GM23248 (cell line): ENCODE measurements at regions not wholly inside any gene's neighbourhood (a gene's known extent, or its start where the extent isn't known, plus 50 kb on each side); places are given as distances from the start of the nearest gene placed in this dataset.
"Not testable (repeated sequence)": the region's sequence is repeated elsewhere in the genome, so short reads cannot be mapped to it uniquely, and the experiment has no call there.

Experiments used
- DNase-seq: peaks from one replicate; pipeline ENCODE4 v3.0.0-alpha.2; 2015
- H2AFZ ChIP-seq: fragments of 200-600 bp; sonication (generic); 2 replicates; pipeline ENCODE4 v1.6.1; 2016; ENCODE audit warnings: antibody characterized with exemption
- H3F3A ChIP-seq: fragments of 200-600 bp; sonication (generic); 2 replicates; pipeline ENCODE4 v1.6.1; 2016; ENCODE audit warnings: mild to moderate bottlenecking, antibody characterized with exemption, mixed run types; ENCODE audit not compliant: insufficient read depth
- H3K27ac ChIP-seq: fragments of 200-600 bp; sonication (generic); 2 replicates; pipeline ENCODE4 v1.5.1; 2016; ENCODE audit warnings: mild to moderate bottlenecking
- H3K27me3 ChIP-seq: fragments of 200-600 bp; sonication (generic); replicated peaks from 2 replicates; pipeline ENCODE4 v1.6.1; 2016; ENCODE audit warnings: mild to moderate bottlenecking; ENCODE audit not compliant: insufficient read depth
- H3K36me3 ChIP-seq: fragments of 200-600 bp; sonication (generic); 2 replicates; pipeline ENCODE4 v1.6.1; 2016; ENCODE audit warnings: low read depth, mild to moderate bottlenecking
- H3K4me1 ChIP-seq: fragments of 200-600 bp; sonication (generic); 2 replicates; pipeline ENCODE4 v1.6.1; 2016; ENCODE audit warnings: mild to moderate bottlenecking; ENCODE audit not compliant: insufficient read depth
- H3K4me2 ChIP-seq: fragments of 200-600 bp; sonication (generic); one replicate; pipeline ENCODE4 v1.6.1; 2016; ENCODE audit warnings: mild to moderate bottlenecking; ENCODE audit not compliant: unreplicated experiment
- H3K4me3 ChIP-seq: fragments of 200-600 bp; sonication (generic); 2 replicates; pipeline ENCODE4 v1.5.1; 2016; ENCODE audit warnings: mild to moderate bottlenecking
- H3K79me2 ChIP-seq: fragments of 200-600 bp; sonication (generic); 2 replicates; pipeline ENCODE4 v1.6.1; 2016; ENCODE audit warnings: mild to moderate bottlenecking; ENCODE audit not compliant: insufficient read depth
- H3K9ac ChIP-seq: fragments of 200-600 bp; sonication (generic); 2 replicates; pipeline ENCODE4 v1.6.1; 2016; ENCODE audit warnings: mild to moderate bottlenecking
- H3K9me2 ChIP-seq: fragments of 200-600 bp; sonication (generic); 2 replicates; pipeline ENCODE4 v1.6.1; 2016; ENCODE audit warnings: mixed run types, mild to moderate bottlenecking, moderate library complexity; ENCODE audit not compliant: insufficient read depth
- H3K9me3 ChIP-seq: fragments of 200-600 bp; sonication (generic); one replicate; pipeline ENCODE4 v1.6.1; 2017; ENCODE audit warnings: low read depth
- H4K20me1 ChIP-seq: fragments of 200-600 bp; sonication (generic); 2 replicates; pipeline ENCODE4 v1.6.0; 2016; ENCODE audit not compliant: insufficient read depth
- EZH2 ChIP-seq: fragments of 200-600 bp; sonication (generic); IDR thresholded peaks from 2 replicates; pipeline ENCODE4 v1.6.1; 2018; ENCODE audit warnings: antibody characterized with exemption, mild to moderate bottlenecking; ENCODE audit not compliant: insufficient read depth, poor library complexity, severe bottlenecking
- EZH2phosphoT487 ChIP-seq: fragments of 200-600 bp; sonication (generic); IDR thresholded peaks from 2 replicates; pipeline ENCODE4 v1.6.1; 2018; ENCODE audit warnings: antibody characterized with exemption, moderate library complexity, mild to moderate bottlenecking, low read depth; ENCODE audit not compliant: insufficient read depth
- WGBS, 2 experiments: methylation state at CpG; one replicate each; pipeline ENCODE4 v1.1.6; 2015 to 2017; ENCODE audit warnings: low lambda C conversion rate in 2 of 2, low coverage in 1 of 2; ENCODE audit errors: missing lambda C conversion rate in 2 of 2; 5-methylcytosine and 5-hydroxymethylcytosine counted together
- in situ Hi-C: fragments of 300-500 bp; cut with MboI; formaldehyde crosslinking; loops from 2 replicates; pipeline ENCODE4 v1.15.0; 2020

GRCh38 chr2:89820248-89820647 lies 1128.8 kb downstream of the RPIA start:
- Histone ChIP-seq H3K27ac (no peak overlapping the region), H3K4me2 (no peak overlapping the region), H3K9me3 (peaks cover 7% of the 10 kb centered on the region), H3K79me2 (no peaks in the 10 kb centered on the region), H2AFZ (no peak overlapping the region), H3F3A (no peaks in the 10 kb centered on the region), H3K9ac (no peak overlapping the region), H4K20me1 (no peaks in the 10 kb centered on the region), H3K27me3 (no peaks in the 10 kb centered on the region), H3K36me3 (no peaks in the 10 kb centered on the region), H3K9me2 (peaks cover 4% of the 10 kb centered on the region; the same call in 1 of the 2 replicates), H3K4me3 (no peak overlapping the region), H3K4me1 (no peaks in the 10 kb centered on the region)
- in situ Hi-C loops = no loop called here
- TF ChIP-seq EZH2phosphoT487 = no peak
- no peak for TF ChIP-seq EZH2
- no peak for DNase-seq
- WGBS, 2 experiments = 22 to 29% methylated on average over 9 of the region's 9 CpGs

GRCh38 chr2:89821455-89821945 lies 1130.0 kb downstream of the RPIA start:
- H3F3A ChIP-seq = no peaks in the 10 kb centered on the region
- in situ Hi-C loops = no loop called here

GRCh38 chr2:89822342-89822741 lies 1130.9 kb downstream of the RPIA start:
- H3K27ac ChIP-seq, H2AFZ ChIP-seq, H3K4me3 ChIP-seq, H4K20me1 ChIP-seq, H3K9ac ChIP-seq, H3K4me1 ChIP-seq, H3F3A ChIP-seq, H3K4me2 ChIP-seq, H3K9me2 ChIP-seq, H3K36me3 ChIP-seq, H3K9me3 ChIP-seq, in situ Hi-C loops, H3K79me2 ChIP-seq, H3K27me3 ChIP-seq, DNase-seq: not testable (repeated sequence)
- WGBS, 2 experiments = 16 to 18% methylated on average over 11 of the region's 11 CpGs

More at GRCh38 chr2:89821455-89821945, 1130.0 kb downstream of the RPIA start:
- Histone ChIP-seq H3K9me3 (peaks cover 7% of the 10 kb centered on the region), H3K79me2 (no peaks in the 10 kb centered on the region), H3K27me3 (no peaks in the 10 kb centered on the region), H2AFZ (no peak overlapping the region), H3K9me2 (peaks cover 4% of the 10 kb centered on the region; the same call in 1 of the 2 replicates), H3K4me2 (no peak overlapping the region), H4K20me1 (no peaks in the 10 kb centered on the region), H3K4me3 (no peak overlapping the region), H3K27ac (no peak overlapping the region), H3K9ac (no peak overlapping the region), H3K4me1 (no peaks in the 10 kb centered on the region), H3K36me3 (no peaks in the 10 kb centered on the region)
- no peak for DNase-seq
- 9 to 11% methylated on average over 8 of the region's 8 CpGs for WGBS, 2 experiments
- no peak for TF ChIP-seq EZH2
- TF ChIP-seq EZH2phosphoT487 = no peak

GRCh38 chr2:89823556-89823955 lies 1132.1 kb downstream of the RPIA start:
- Histone ChIP-seq H3K4me2 (no peak overlapping the region), H4K20me1 (no peaks in the 10 kb centered on the region), H3K9me3 (peaks cover 7% of the 10 kb centered on the region), H3K4me1 (no peaks in the 10 kb centered on the region), H2AFZ (no peak overlapping the region), H3F3A (no peaks in the 10 kb centered on the region), H3K36me3 (no peaks in the 10 kb centered on the region), H3K27me3 (no peaks in the 10 kb centered on the region), H3K4me3 (no peak overlapping the region), H3K27ac (no peak overlapping the region), H3K79me2 (no peaks in the 10 kb centered on the region), H3K9ac (no peak overlapping the region), H3K9me2 (peaks cover 4% of the 10 kb centered on the region; the same call in 1 of the 2 replicates)
- in situ Hi-C loops = no loop called here
- DNase-seq = no peak
- 23 to 32% methylated on average over 5 of the region's 5 CpGs for WGBS, 2 experiments
- no peak for TF ChIP-seq EZH2phosphoT487
- TF ChIP-seq EZH2 = no peak

GRCh38 chr2:89825034-89825433 lies 1133.6 kb downstream of the RPIA start:
- Histone ChIP-seq H3K9ac (no peak overlapping the region), H3F3A (no peaks in the 10 kb centered on the region), H3K4me1 (no peaks in the 10 kb centered on the region), H3K36me3 (no peaks in the 10 kb centered on the region), H3K4me3 (no peak overlapping the region), H3K9me3 (peaks cover 3% of the 10 kb centered on the region), H3K27ac (no peak overlapping the region), H3K79me2 (no peaks in the 10 kb centered on the region), H3K27me3 (no peaks in the 10 kb centered on the region), H3K9me2 (peaks cover 4% of the 10 kb centered on the region; the same call in 1 of the 2 replicates), H4K20me1 (no peaks in the 10 kb centered on the region), H3K4me2 (no peak overlapping the region), H2AFZ (no peak overlapping the region)
- TF ChIP-seq EZH2phosphoT487 (no peak), EZH2 (no peak)
- in situ Hi-C loops = no loop called here
- 10 to 13% methylated on average over 8 of the region's 8 CpGs for WGBS, 2 experiments
- DNase-seq = no peak

- WGBS, 2 experiments = 27 to 30% methylated on average over 9 of the region's 9 CpGs
- H3K9ac ChIP-seq, H4K20me1 ChIP-seq, H3K9me2 ChIP-seq, H3K4me1 ChIP-seq, H3K27ac ChIP-seq, DNase-seq, H2AFZ ChIP-seq, H3K27me3 ChIP-seq, H3F3A ChIP-seq, H3K4me3 ChIP-seq, in situ Hi-C loops, H3K9me3 ChIP-seq, H3K36me3 ChIP-seq, H3K79me2 ChIP-seq, H3K4me2 ChIP-seq: not testable (repeated sequence)
Observed at GRCh38 chr2:89826741-89827140, 1135.3 kb downstream of the RPIA start.

GRCh38 chr2:89827829-89828228 lies 1136.4 kb downstream of the RPIA start:
- H3K4me2 ChIP-seq, H3K27me3 ChIP-seq, H3K9me3 ChIP-seq, H3K9ac ChIP-seq, DNase-seq, H3K36me3 ChIP-seq, H3K79me2 ChIP-seq, H3F3A ChIP-seq, H3K4me1 ChIP-seq, H3K27ac ChIP-seq, H3K9me2 ChIP-seq, H2AFZ ChIP-seq, in situ Hi-C loops, H3K4me3 ChIP-seq, H4K20me1 ChIP-seq: not testable (repeated sequence)
- 13 to 17% methylated on average over 2 of the region's 2 CpGs for WGBS, 2 experiments
